T-cell (primary cell): ENCODE measurements at regions not wholly inside any gene's neighbourhood (a gene's known extent, or its start where the extent isn't known, plus 50 kb on each side); places are given as distances from the start of the nearest gene placed in this dataset.
"Not testable (repeated sequence)": the region's sequence is repeated elsewhere in the genome, so short reads cannot be mapped to it uniquely, and the experiment has no call there.

Experiments used
- ATAC-seq, 4 experiments: fragments of 200-7000 bp in 3 of 4; fragments of 150-1000 bp in 1 of 4; cut with Tn5 transposase; replicated peaks in 1 of 4; 1 replicate in 3 of 4; 2 replicates in 1 of 4; pipeline ENCODE4 v1.10.0; 2021; ENCODE audit warnings: moderate library complexity in 3 of 4, mild to moderate bottlenecking in 2 of 4, moderate number of reproducible peaks in 1 of 4
- CTCF ChIA-PET, 2 donors: fragments of 300-600 bp; sonication (Branson Sonifier 250); formaldehyde crosslinking; loops; one replicate each; lab custom pipeline; 2022; ENCODE audit warnings: antibody characterized with exemption in 2 of 2; lab: Charles Lee
- POLR2A ChIA-PET, 2 donors: fragments of 300-600 bp; sonication (Branson Sonifier 250); formaldehyde crosslinking; loops; one replicate each; lab custom pipeline; 2022; ENCODE audit warnings: antibody characterized with exemption in 2 of 2; lab: Charles Lee
- DNase-seq, 35 experiments: peaks; one replicate each; pipeline versions ENCODE4 v3.0.0 to v3.0.0-alpha.2; 2013 to 2023
- H3K27ac ChIP-seq: one replicate; pipeline ENCODE4 v1.5.1; 2013; ENCODE audit warnings: low read length
- H3K27me3 ChIP-seq, 2 experiments: replicated peaks in 1 of 2; 1 replicate in 1 of 2; 2 replicates in 1 of 2; pipeline versions ENCODE4 v1.6.1 to v1.7.0; 2013; ENCODE audit warnings: low read length in 1 of 2, mixed read lengths in 1 of 2; ENCODE audit not compliant: control insufficient read depth in 2 of 2, insufficient read depth in 2 of 2; ENCODE audit errors: extremely low read depth in 1 of 2
- H3K36me3 ChIP-seq, 2 donors: 1 replicate in 1 of 2; 2 replicates in 1 of 2; pipeline versions ENCODE4 v1.6.1 to v1.7.0; 2013; ENCODE audit warnings: low read length in 1 of 2; ENCODE audit not compliant: control insufficient read depth in 2 of 2, insufficient read depth in 1 of 2; ENCODE audit errors: extremely low read depth in 1 of 2
- H3K4me1 ChIP-seq, 2 experiments: 1 replicate in 1 of 2; 2 replicates in 1 of 2; pipeline versions ENCODE4 v1.6.1 to v1.7.0; 2013; ENCODE audit warnings: low read length in 2 of 2, mixed read lengths in 1 of 2; ENCODE audit not compliant: insufficient read depth in 2 of 2, control insufficient read depth in 1 of 2; ENCODE audit errors: extremely low read depth in 1 of 2
- H3K4me3 ChIP-seq, 2 donors: 1 replicate in 1 of 2; 2 replicates in 1 of 2; pipeline versions ENCODE4 v1.5.1 to v1.7.0; 2013; ENCODE audit warnings: mild to moderate bottlenecking in 2 of 2, low read length in 1 of 2, moderate library complexity in 1 of 2; ENCODE audit not compliant: control insufficient read depth in 1 of 2; ENCODE audit errors: extremely low read depth in 1 of 2
- H3K9me3 ChIP-seq: 2 replicates; pipeline ENCODE4 v1.7.0; 2013
- H3K27ac Mint-ChIP-seq, 2 donors: one replicate each; pipeline ENCODE4 v1.8.0; 2020 to 2021; ENCODE audit warnings: mild to moderate bottlenecking in 2 of 2, mixed read lengths in 2 of 2
- H3K27me3 Mint-ChIP-seq, 2 donors: one replicate each; pipeline ENCODE4 v1.8.0; 2021 to 2022; ENCODE audit warnings: mixed read lengths in 2 of 2
- H3K36me3 Mint-ChIP-seq: one replicate; pipeline ENCODE4 v1.8.0; 2021; ENCODE audit warnings: mixed read lengths
- H3K4me1 Mint-ChIP-seq, 3 donors: one replicate each; pipeline ENCODE4 v1.8.0; 2020 to 2022; ENCODE audit warnings: mixed read lengths in 3 of 3, mild to moderate bottlenecking in 1 of 3
- H3K4me3 Mint-ChIP-seq, 3 donors: one replicate each; pipeline ENCODE4 v1.8.0; 2020 to 2022; ENCODE audit warnings: mild to moderate bottlenecking in 3 of 3, mixed read lengths in 3 of 3, moderate library complexity in 3 of 3
- H3K9me3 Mint-ChIP-seq, 3 donors: one replicate each; pipeline ENCODE4 v1.8.0; 2020 to 2022; ENCODE audit warnings: mixed read lengths in 3 of 3
- WGBS: methylation state at CpG from one replicate; pipeline ENCODE4 v1.1.5; 2013; ENCODE audit warnings: missing lambda C conversion rate; ENCODE audit not compliant: insufficient coverage; 5-methylcytosine and 5-hydroxymethylcytosine counted together

GRCh38 chr7:93717217-93717900, 142.8 kb upstream of the CALCR start:
- H3K4me3 Mint-ChIP-seq: no peak overlapping the region
- no peak overlapping the region for H3K27ac ChIP-seq
- no peaks in the 10 kb centered on the region for H3K36me3 Mint-ChIP-seq
- CTCF ChIA-PET: no interaction called here
- DNase-seq (no peak), ATAC-seq (no peak)
- no CpG with 5 or more reads among the region's 1 CpG for WGBS
- H3K4me1 ChIP-seq: no peaks in the 10 kb centered on the region
- no peaks in the 10 kb centered on the region for H3K4me1 Mint-ChIP-seq
- H3K27ac Mint-ChIP-seq: no peak overlapping the region
- H3K4me3 ChIP-seq: no peak overlapping the region
- no peaks in the 10 kb centered on the region for H3K27me3 Mint-ChIP-seq
- H3K9me3 ChIP-seq: no peaks in the 10 kb centered on the region
- H3K27me3 ChIP-seq: no peaks in the 10 kb centered on the region
- no peaks in the 10 kb centered on the region for H3K36me3 ChIP-seq
- no peaks in the 10 kb centered on the region for H3K9me3 Mint-ChIP-seq
- POLR2A ChIA-PET: no interaction called here

GRCh38 chr7:93715234-93715633, 140.7 kb upstream of the CALCR start:
- ATAC-seq (no peak), DNase-seq (peak in 1 of 35 experiments; percentile 5)
- H3K27me3 Mint-ChIP-seq: peaks cover 0 to 3% of the 10 kb centered on the region in 2 donors
- H3K4me1 ChIP-seq: no peaks in the 10 kb centered on the region
- H3K4me3 Mint-ChIP-seq: no peak overlapping the region
- no peaks in the 10 kb centered on the region for H3K27me3 ChIP-seq
- ChIA-PET POLR2A (no interaction called here), CTCF (interaction anchor here in 1 of 2 donors (0.7 kb wide), 1 partner anchor 372 kb away, joined by 3 read pairs; no protein-coding TSS in a partner anchor)
- WGBS: 0% methylated on average over 4 of the region's 6 CpGs
- no peaks in the 10 kb centered on the region for H3K4me1 Mint-ChIP-seq
- H3K36me3 ChIP-seq: no peaks in the 10 kb centered on the region
- H3K27ac ChIP-seq: no peak overlapping the region
- H3K4me3 ChIP-seq: no peak overlapping the region
- H3K9me3 ChIP-seq: no peaks in the 10 kb centered on the region
- no peaks in the 10 kb centered on the region for H3K9me3 Mint-ChIP-seq
- no peaks in the 10 kb centered on the region for H3K36me3 Mint-ChIP-seq
- no peak overlapping the region for H3K27ac Mint-ChIP-seq

- H3K36me3 ChIP-seq: no peaks in the 10 kb centered on the region
- H3K4me1 ChIP-seq: no peaks in the 10 kb centered on the region
- no peaks in the 10 kb centered on the region for H3K4me1 Mint-ChIP-seq
- ATAC-seq: no peak
- no peak overlapping the region for H3K27ac Mint-ChIP-seq
- no peaks in the 10 kb centered on the region for H3K9me3 ChIP-seq
- H3K27me3 ChIP-seq: no peaks in the 10 kb centered on the region
- peaks cover 0 to 3% of the 10 kb centered on the region in 2 donors for H3K27me3 Mint-ChIP-seq
- DNase-seq: no peak
- no CpG with 5 or more reads among the region's 5 CpGs for WGBS
- H3K4me3 ChIP-seq: no peak overlapping the region
- POLR2A ChIA-PET: no interaction called here
- no peak overlapping the region for H3K4me3 Mint-ChIP-seq
- peaks cover 3 to 5% (median 4%) of the 10 kb centered on the region in 3 donors for H3K9me3 Mint-ChIP-seq
- H3K27ac ChIP-seq: no peak overlapping the region
- no peaks in the 10 kb centered on the region for H3K36me3 Mint-ChIP-seq
- CTCF ChIA-PET: no interaction called here
These were observed 137.4 kb upstream of the CALCR start for GRCh38 chr7:93711926-93712325.

- 80% methylated on average over 1 of the region's 5 CpGs for WGBS
- CTCF ChIA-PET: not testable (repeated sequence)
These were observed 133.7 kb upstream of the CALCR start for GRCh38 chr7:93708255-93708654.

GRCh38 chr7:93707249-93707648, 132.7 kb upstream of the CALCR start:
- Mint-ChIP-seq H3K27ac (no peak overlapping the region), H3K9me3 (peaks cover 3 to 7% (median 4%) of the 10 kb centered on the region in 3 donors), H3K4me3 (no peak overlapping the region), H3K36me3 (no peaks in the 10 kb centered on the region), H3K27me3 (peaks cover 0 to 3% of the 10 kb centered on the region in 2 donors), H3K4me1 (no peaks in the 10 kb centered on the region)
- CTCF ChIA-PET: no interaction called here
- DNase-seq (no peak), ATAC-seq (no peak)
- POLR2A ChIA-PET: no interaction called here
- no peaks in the 10 kb centered on the region for H3K9me3 ChIP-seq
- H3K4me1 ChIP-seq: no peaks in the 10 kb centered on the region
- H3K27ac ChIP-seq: no peak overlapping the region
- H3K4me3 ChIP-seq: no peak overlapping the region
- H3K36me3 ChIP-seq: no peaks in the 10 kb centered on the region
- no peaks in the 10 kb centered on the region for H3K27me3 ChIP-seq

More at GRCh38 chr7:93708255-93708654, 133.7 kb upstream of the CALCR start:
- H3K27ac Mint-ChIP-seq, H3K9me3 ChIP-seq, ATAC-seq, H3K4me1 Mint-ChIP-seq, POLR2A ChIA-PET, H3K4me3 Mint-ChIP-seq, H3K36me3 ChIP-seq, H3K27ac ChIP-seq, H3K4me3 ChIP-seq, H3K36me3 Mint-ChIP-seq, DNase-seq, H3K27me3 ChIP-seq, H3K4me1 ChIP-seq, H3K27me3 Mint-ChIP-seq, H3K9me3 Mint-ChIP-seq: not testable (repeated sequence)

- WGBS: no CpG with 5 or more reads among the region's 4 CpGs
- ATAC-seq, CTCF ChIA-PET, POLR2A ChIA-PET, H3K36me3 Mint-ChIP-seq, H3K27ac ChIP-seq, H3K4me3 Mint-ChIP-seq, H3K9me3 Mint-ChIP-seq, DNase-seq, H3K27ac Mint-ChIP-seq, H3K4me1 Mint-ChIP-seq, H3K36me3 ChIP-seq, H3K27me3 ChIP-seq, H3K27me3 Mint-ChIP-seq, H3K9me3 ChIP-seq, H3K4me1 ChIP-seq, H3K4me3 ChIP-seq: not testable (repeated sequence)
These were observed 131.6 kb upstream of the CALCR start for GRCh38 chr7:93706162-93706561.

- ChIA-PET CTCF (no interaction called here), POLR2A (no interaction called here)
- H3K4me3 ChIP-seq: no peak overlapping the region
- no peak overlapping the region for H3K4me3 Mint-ChIP-seq
- no peaks in the 10 kb centered on the region for H3K9me3 ChIP-seq
- H3K27ac Mint-ChIP-seq: no peak overlapping the region
- no peaks in the 10 kb centered on the region for H3K27me3 Mint-ChIP-seq
- peaks cover 3 to 7% (median 4%) of the 10 kb centered on the region in 3 donors for H3K9me3 Mint-ChIP-seq
- H3K36me3 ChIP-seq: no peaks in the 10 kb centered on the region
- H3K27me3 ChIP-seq: no peaks in the 10 kb centered on the region
- H3K4me1 Mint-ChIP-seq: no peaks in the 10 kb centered on the region
- DNase-seq: no peak
- no peak overlapping the region for H3K27ac ChIP-seq
- H3K36me3 Mint-ChIP-seq: no peaks in the 10 kb centered on the region
- no peaks in the 10 kb centered on the region for H3K4me1 ChIP-seq
- no peak for ATAC-seq
These were observed 129.7 kb upstream of the CALCR start for GRCh38 chr7:93704217-93704616.
